Fibroblast of lung (primary cell): ENCODE measurements at regions not wholly inside any gene's neighbourhood (a gene's known extent, or its start where the extent isn't known, plus 50 kb on each side); places are given as distances from the start of the nearest gene placed in this dataset.

Experiments used
- DNase-seq, 2 donors: peaks; one replicate each; pipeline versions ENCODE4 v3.0.0 to v3.0.0-alpha.2; 2010; ENCODE audit warnings: low read depth in 2 of 2
- H2AFZ ChIP-seq: 2 replicates; pipeline ENCODE4 v1.5.1; 2012; ENCODE audit warnings: low read length, control low read depth, inconsistent platforms
- H3K27ac ChIP-seq: 2 replicates; pipeline ENCODE4 v1.5.1; 2011; ENCODE audit warnings: low read length, control low read depth; ENCODE audit not compliant: insufficient read depth
- H3K27me3 ChIP-seq: 2 replicates; pipeline ENCODE4 v1.5.1; 2011; ENCODE audit warnings: mild to moderate bottlenecking, low read length; ENCODE audit not compliant: control insufficient read depth, insufficient read depth
- H3K36me3 ChIP-seq: 2 replicates; pipeline ENCODE4 v1.5.1; 2011; ENCODE audit warnings: low read length; ENCODE audit not compliant: control insufficient read depth, insufficient read depth
- H3K4me1 ChIP-seq: 2 replicates; pipeline ENCODE4 v1.5.1; 2011; ENCODE audit warnings: low read length; ENCODE audit not compliant: control insufficient read depth, insufficient read depth; ENCODE audit errors: extremely low read depth
- H3K4me2 ChIP-seq: 2 replicates; pipeline ENCODE4 v1.5.1; 2011; ENCODE audit warnings: low read length, control low read depth; ENCODE audit not compliant: insufficient read depth; ENCODE audit errors: extremely low read depth
- H3K4me3 ChIP-seq, 4 experiments: fragments of 200-600 bp in 1 of 4; sonication (generic) in 1 of 4; replicated peaks in 1 of 4; 2 replicates each; pipeline ENCODE4 v1.5.1; 2011 to 2016; ENCODE audit warnings: low read length in 4 of 4, low read depth in 3 of 4, mild to moderate bottlenecking in 3 of 4, control low read depth in 2 of 4, inconsistent platforms in 1 of 4, mixed read lengths in 1 of 4; ENCODE audit not compliant: insufficient read depth in 1 of 4; ENCODE audit errors: control extremely low read depth in 1 of 4
- H3K79me2 ChIP-seq: 2 replicates; pipeline ENCODE4 v1.5.1; 2012; ENCODE audit warnings: mild to moderate bottlenecking, low read length, inconsistent platforms; ENCODE audit not compliant: control insufficient read depth, insufficient read depth
- H3K9ac ChIP-seq: 2 replicates; pipeline ENCODE4 v1.5.1; 2011; ENCODE audit warnings: mild to moderate bottlenecking, low read length, control low read depth; ENCODE audit not compliant: insufficient read depth
- H3K9me3 ChIP-seq: 2 replicates; pipeline ENCODE4 v1.5.1; 2012; ENCODE audit warnings: low read depth, low read length; ENCODE audit not compliant: control insufficient read depth, insufficient read depth
- H4K20me1 ChIP-seq: 2 replicates; pipeline ENCODE4 v1.5.1; 2011; ENCODE audit warnings: low read length; ENCODE audit not compliant: control insufficient read depth, insufficient read depth; ENCODE audit errors: extremely low read depth
- CTCF ChIP-seq, 2 donors: IDR thresholded peaks in 1 of 2; conservative IDR thresholded peaks in 1 of 2; 1 replicate in 1 of 2; 2 replicates in 1 of 2; pipeline ENCODE4 v1.5.1; 2011 to 2012; ENCODE audit warnings: low read length in 2 of 2, control low read depth in 1 of 2, inconsistent platforms in 1 of 2, low read depth in 1 of 2, mild to moderate bottlenecking in 1 of 2
- EZH2 ChIP-seq: IDR thresholded peaks from 2 replicates; pipeline ENCODE4 v1.5.1; 2012; ENCODE audit warnings: low read length, control low read depth, mild to moderate bottlenecking; ENCODE audit errors: missing control alignments

DNA sequence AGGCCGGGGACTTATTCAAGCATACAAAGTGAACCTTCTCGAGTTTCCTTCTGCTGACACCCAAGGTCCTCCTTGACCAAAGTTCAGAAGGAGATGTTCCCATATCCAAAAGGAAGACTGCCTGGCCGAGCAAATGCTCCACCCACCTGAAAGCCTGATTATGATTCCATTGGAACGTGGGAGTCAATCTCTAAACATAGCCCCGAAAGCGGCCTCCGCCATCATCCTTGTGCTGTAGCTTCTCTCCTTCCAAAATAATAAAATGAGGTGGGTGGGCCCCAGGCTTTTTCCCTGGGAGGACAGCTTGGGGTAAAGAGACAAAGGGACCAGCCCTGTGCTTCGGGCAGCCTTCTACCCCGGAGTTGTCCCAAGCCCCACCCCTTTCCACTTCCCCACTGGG, 355.6 kb upstream of the SLC30A5 start:
- no peak for DNase-seq
- peaks cover 2% of the 10 kb centered on the region for H3K27me3 ChIP-seq
- H3K9me3 ChIP-seq = no peaks in the 10 kb centered on the region
- no peaks in the 10 kb centered on the region for H4K20me1 ChIP-seq
- H3K9ac ChIP-seq = no peak overlapping the region
- no peak overlapping the region for H3K4me2 ChIP-seq
- no peaks in the 10 kb centered on the region for H3K4me1 ChIP-seq
- H3K4me3 ChIP-seq = no peak overlapping the region
- TF ChIP-seq EZH2 = no peak
- TF ChIP-seq CTCF (conservative IDR thresholded peaks at IDR 0.05 in 1 of 2, IDR thresholded peaks at IDR 0.05 in 1 of 2; ENCODE audit: low read depth in 1 of 2, low read length in 2 of 2) = no peak
- no peaks in the 10 kb centered on the region for H3K36me3 ChIP-seq
- no peak overlapping the region for H3K27ac ChIP-seq
- H2AFZ ChIP-seq = no peak overlapping the region
- H3K79me2 ChIP-seq = no peaks in the 10 kb centered on the region

DNA sequence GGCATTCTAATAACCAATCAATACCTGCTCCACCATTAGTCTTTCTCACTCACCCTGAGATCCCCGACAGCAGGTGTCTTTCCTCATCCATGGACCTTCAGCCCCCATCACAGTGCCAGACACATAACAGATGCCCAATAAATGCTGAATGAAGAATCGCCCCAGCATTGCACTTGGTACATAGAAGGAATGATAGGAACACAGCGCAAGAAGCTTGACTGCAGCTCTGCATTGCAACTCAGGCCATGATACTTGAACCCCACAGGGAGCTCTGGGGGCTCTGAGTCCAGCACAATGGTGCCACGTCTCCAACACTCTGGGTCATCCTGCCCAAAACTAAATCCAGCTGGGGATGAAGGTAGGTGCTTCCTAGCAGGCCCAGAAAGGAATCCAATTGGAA, 355.0 kb upstream of the SLC30A5 start:
- H3K9ac ChIP-seq = no peak overlapping the region
- H3K4me3 ChIP-seq = no peak overlapping the region
- H3K27me3 ChIP-seq = peaks cover 2% of the 10 kb centered on the region
- no peak overlapping the region for H3K27ac ChIP-seq
- DNase-seq = no peak
- no peak for TF ChIP-seq EZH2
- TF ChIP-seq CTCF (conservative IDR thresholded peaks at IDR 0.05 in 1 of 2, IDR thresholded peaks at IDR 0.05 in 1 of 2; ENCODE audit: low read depth in 1 of 2, low read length in 2 of 2) = no peak
- no peak overlapping the region for H2AFZ ChIP-seq
- H3K79me2 ChIP-seq = no peaks in the 10 kb centered on the region
- H4K20me1 ChIP-seq = no peaks in the 10 kb centered on the region
- no peaks in the 10 kb centered on the region for H3K9me3 ChIP-seq
- no peaks in the 10 kb centered on the region for H3K36me3 ChIP-seq
- H3K4me1 ChIP-seq = no peaks in the 10 kb centered on the region
- no peak overlapping the region for H3K4me2 ChIP-seq

DNA sequence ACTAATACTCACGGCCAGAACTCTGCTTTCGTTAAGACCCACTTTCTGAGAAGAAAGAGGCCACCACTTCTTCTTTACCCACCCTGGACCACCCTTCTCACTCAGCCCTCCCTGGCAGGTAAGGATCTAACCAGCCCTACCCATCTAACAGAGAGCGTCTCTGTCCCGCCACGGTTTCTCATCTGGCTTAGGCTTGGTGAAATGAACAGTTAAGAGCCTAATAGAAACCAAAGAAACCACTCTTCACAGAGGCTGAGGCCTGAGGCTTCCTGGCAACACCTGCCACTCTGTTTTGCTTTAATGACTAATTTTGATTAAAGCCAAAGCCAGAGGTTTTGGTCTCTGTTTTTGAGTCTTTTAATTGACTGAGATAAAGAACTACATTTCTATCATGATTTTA, 354.1 kb upstream of the SLC30A5 start:
- Histone ChIP-seq H3K27me3 (peaks cover 2% of the 10 kb centered on the region), H3K4me3 (no peak overlapping the region), H4K20me1 (no peaks in the 10 kb centered on the region), H3K9ac (no peak overlapping the region), H3K4me1 (no peaks in the 10 kb centered on the region), H3K4me2 (no peak overlapping the region), H3K79me2 (no peaks in the 10 kb centered on the region), H3K27ac (no peak overlapping the region), H3K9me3 (no peaks in the 10 kb centered on the region), H2AFZ (no peak overlapping the region), H3K36me3 (no peaks in the 10 kb centered on the region)
- no peak for DNase-seq
- no peak for TF ChIP-seq CTCF (conservative IDR thresholded peaks at IDR 0.05 in 1 of 2, IDR thresholded peaks at IDR 0.05 in 1 of 2; ENCODE audit: low read depth in 1 of 2, low read length in 2 of 2)
- TF ChIP-seq EZH2 = no peak
